ENCODE measurements at regions not wholly inside any gene's neighbourhood (a gene's known extent, or its start where the extent isn't known, plus 50 kb on each side); places are given as distances from the start of the nearest gene placed in this dataset.
A peak's percentile ranks its signal among the peaks of the same experiment; 100 is the strongest.

GRCh38 chr3:181178991-181179390, 189.5 kb upstream of the DNAJC19 start:
- WGBS, 2 donors: 71 to 76% methylated on average over 7 of the region's 7 CpGs
- no peaks in the 10 kb centered on the region for H3K4me1 ChIP-seq
- H3K36me3 ChIP-seq: no peaks in the 10 kb centered on the region
- H3K27me3 ChIP-seq: no peaks in the 10 kb centered on the region
- DNase-seq: no peak
- ATAC-seq (ENCODE audit: low FRiP score in 2 of 2): no peak
- no peak overlapping the region for H3K27ac ChIP-seq
- H3K4me3 ChIP-seq: no peak overlapping the region
- no peak for TF ChIP-seq EP300 (IDR thresholded peaks at IDR 0.05)
- H3K9me3 ChIP-seq: no peaks in the 10 kb centered on the region

GRCh38 chr3:181176601-181177000, 187.1 kb upstream of the DNAJC19 start:
- no peak overlapping the region for H3K4me3 ChIP-seq
- no peaks in the 10 kb centered on the region for H3K4me1 ChIP-seq
- WGBS, 2 donors: 15 to 17% methylated on average over 6 of the region's 6 CpGs
- no peaks in the 10 kb centered on the region for H3K27me3 ChIP-seq
- no peak overlapping the region for H3K27ac ChIP-seq
- DNase-seq: peak in 1 of 2 donors; percentile 54
- H3K36me3 ChIP-seq: no peaks in the 10 kb centered on the region
- no peak for TF ChIP-seq POLR2A (IDR thresholded peaks at IDR 0.05)
- TF ChIP-seq, protein P1, sequence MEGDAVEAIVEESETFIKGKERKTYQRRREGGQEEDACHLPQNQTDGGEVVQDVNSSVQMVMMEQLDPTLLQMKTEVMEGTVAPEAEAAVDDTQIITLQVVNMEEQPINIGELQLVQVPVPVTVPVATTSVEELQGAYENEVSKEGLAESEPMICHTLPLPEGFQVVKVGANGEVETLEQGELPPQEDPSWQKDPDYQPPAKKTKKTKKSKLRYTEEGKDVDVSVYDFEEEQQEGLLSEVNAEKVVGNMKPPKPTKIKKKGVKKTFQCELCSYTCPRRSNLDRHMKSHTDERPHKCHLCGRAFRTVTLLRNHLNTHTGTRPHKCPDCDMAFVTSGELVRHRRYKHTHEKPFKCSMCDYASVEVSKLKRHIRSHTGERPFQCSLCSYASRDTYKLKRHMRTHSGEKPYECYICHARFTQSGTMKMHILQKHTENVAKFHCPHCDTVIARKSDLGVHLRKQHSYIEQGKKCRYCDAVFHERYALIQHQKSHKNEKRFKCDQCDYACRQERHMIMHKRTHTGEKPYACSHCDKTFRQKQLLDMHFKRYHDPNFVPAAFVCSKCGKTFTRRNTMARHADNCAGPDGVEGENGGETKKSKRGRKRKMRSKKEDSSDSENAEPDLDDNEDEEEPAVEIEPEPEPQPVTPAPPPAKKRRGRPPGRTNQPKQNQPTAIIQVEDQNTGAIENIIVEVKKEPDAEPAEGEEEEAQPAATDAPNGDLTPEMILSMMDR (IDR thresholded peaks at IDR 0.05): peak in 4 of 6 experiments; percentile 36 to 62 (median 52)
- no peaks in the 10 kb centered on the region for H3K9me3 ChIP-seq
- ATAC-seq (ENCODE audit: low FRiP score in 2 of 2): peak in 1 of 2 donors; percentile 47

DNA sequence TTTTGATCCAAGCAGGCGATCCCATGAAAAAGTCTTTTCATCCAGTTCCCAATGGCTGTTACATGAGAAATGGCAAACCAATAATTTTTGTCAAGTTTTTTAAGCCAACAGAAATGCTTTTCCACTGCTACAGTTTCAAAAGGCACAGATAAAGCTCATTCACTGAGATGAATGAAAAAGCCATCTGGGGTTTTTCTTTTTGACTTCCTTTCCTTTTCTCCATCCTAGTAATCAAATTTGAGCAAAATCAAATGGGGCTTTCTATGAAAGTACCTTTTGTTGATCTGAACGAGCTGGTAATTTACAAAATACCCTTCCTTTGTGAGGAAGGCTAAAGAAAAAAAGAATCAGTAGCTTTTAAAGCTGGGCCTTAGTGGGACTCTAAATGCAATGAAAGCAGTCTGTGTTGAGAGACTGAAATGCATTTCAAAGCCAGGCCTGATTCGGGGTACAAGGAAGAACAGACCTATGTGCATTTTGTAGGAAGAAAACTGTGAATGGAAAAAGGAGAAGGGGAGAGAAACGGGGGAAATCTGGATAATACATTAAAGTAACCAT, 185.2 kb upstream of the DNAJC19 start:
- ATAC-seq (ENCODE audit: low FRiP score in 2 of 2): no peak
- no peak for TF ChIP-seq EP300 (IDR thresholded peaks at IDR 0.05)
- no peak for TF ChIP-seq POLR2AphosphoS5 (IDR thresholded peaks at IDR 0.05)
- TF ChIP-seq, protein P1 (IDR thresholded peaks at IDR 0.05): no peak
- no peak for TF ChIP-seq POLR2A (IDR thresholded peaks at IDR 0.05)
- Histone ChIP-seq H3K9me3 (no peaks in the 10 kb centered on the region), H3K4me1 (no peaks in the 10 kb centered on the region), H3K27ac (no peak overlapping the region), H3K4me3 (no peak overlapping the region), H3K36me3 (no peaks in the 10 kb centered on the region), H3K27me3 (no peaks in the 10 kb centered on the region)
- whole genome bisulfite sequencing, 2 donors: 49 to 63% methylated on average over 4 of the region's 4 CpGs
- no peak for DNase-seq

GRCh38 chr3:181174022-181174421, 184.5 kb upstream of the DNAJC19 start:
- no peak for ATAC-seq (ENCODE audit: low FRiP score in 2 of 2)
- Histone ChIP-seq H3K27ac (no peak overlapping the region), H3K36me3 (no peaks in the 10 kb centered on the region), H3K4me3 (no peak overlapping the region), H3K4me1 (no peaks in the 10 kb centered on the region), H3K9me3 (no peaks in the 10 kb centered on the region), H3K27me3 (no peaks in the 10 kb centered on the region)
- no peak for DNase-seq
- TF ChIP-seq, protein P1 (IDR thresholded peaks at IDR 0.05): no peak
- TF ChIP-seq EP300 (IDR thresholded peaks at IDR 0.05): no peak
- no peak for TF ChIP-seq POLR2AphosphoS5 (IDR thresholded peaks at IDR 0.05)
- no peak for TF ChIP-seq POLR2A (IDR thresholded peaks at IDR 0.05)
- 82 to 85% methylated on average over 2 of the region's 2 CpGs for WGBS, 2 donors

- Histone ChIP-seq H3K4me1 (no peaks in the 10 kb centered on the region), H3K4me3 (no peak overlapping the region), H3K27ac (no peak overlapping the region), H3K27me3 (no peaks in the 10 kb centered on the region), H3K36me3 (no peaks in the 10 kb centered on the region), H3K9me3 (no peaks in the 10 kb centered on the region)
- TF ChIP-seq POLR2A (IDR thresholded peaks at IDR 0.05): no peak
- no peak for TF ChIP-seq POLR2AphosphoS5 (IDR thresholded peaks at IDR 0.05)
- TF ChIP-seq, protein P1 (IDR thresholded peaks at IDR 0.05): no peak
- no peak for TF ChIP-seq EP300 (IDR thresholded peaks at IDR 0.05)
- WGBS, 2 donors: 56 to 65% methylated on average over 5 of the region's 5 CpGs
- DNase-seq (no peak), ATAC-seq (ENCODE audit: low FRiP score in 2 of 2) (no peak)
These were observed 183.7 kb upstream of the DNAJC19 start for GRCh38 chr3:181173227-181173626.

All from upper lobe of left lung (tissue), 6 donors.